ENCODE measurements at regions not wholly inside any gene's neighbourhood (a gene's known extent, or its start where the extent isn't known, plus 50 kb on each side); places are given as distances from the start of the nearest gene placed in this dataset.

DNA sequence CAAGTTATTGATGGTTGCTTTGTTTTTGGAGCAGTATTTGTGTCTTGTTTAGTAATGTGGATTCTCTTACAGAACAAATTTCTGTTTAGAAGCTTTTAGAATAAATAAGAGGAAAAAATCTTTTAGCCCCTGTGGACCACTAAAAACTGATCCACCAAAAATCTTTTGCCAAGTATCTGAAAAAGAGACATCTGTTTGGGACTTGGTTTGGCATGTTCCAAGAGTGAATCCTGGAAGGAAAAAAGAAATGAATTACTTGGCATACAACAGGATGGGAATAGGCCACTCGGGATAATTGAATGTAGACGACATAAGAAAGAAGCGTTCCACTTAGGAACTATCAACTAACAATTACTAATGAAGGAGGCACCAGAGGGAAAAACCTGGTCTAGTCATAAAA lies 1350.1 kb upstream of the C9orf72 start:
- ChIA-PET CTCF (ENCODE audit: low intra/inter-chr PET ratio, low total read pairs) (no interaction called here), POLR2A (no interaction called here)
- Histone ChIP-seq H2AFZ (ENCODE audit: low read length) (no peak overlapping the region), H3K36me3 (replicated peaks in 1 of 2; ENCODE audit: control insufficient read depth in 1 of 2, insufficient read depth in 2 of 2, low read length in 2 of 2) (no peaks in the 10 kb centered on the region), H3K9me3 (ENCODE audit: low read length) (no peaks in the 10 kb centered on the region), H3K27me3 (ENCODE audit: control insufficient read depth in 1 of 2, insufficient read depth in 2 of 2, low read length in 2 of 2) (no peaks in the 10 kb centered on the region), H4K20me1 (ENCODE audit: insufficient read depth, low read length) (no peaks in the 10 kb centered on the region), H3K27ac (ENCODE audit: extremely low read length, insufficient read depth, low read length) (no peak overlapping the region), H3K9ac (ENCODE audit: insufficient read depth, low read depth, low read length) (no peak overlapping the region), H3K4me2 (ENCODE audit: low read depth, low read length) (no peak overlapping the region), H3K79me2 (ENCODE audit: insufficient read depth, low read length) (no peaks in the 10 kb centered on the region), H3K4me1 (ENCODE audit: insufficient read depth, low read length) (no peaks in the 10 kb centered on the region), H3K4me3 (replicated peaks in 1 of 3; ENCODE audit: insufficient read depth in 1 of 3, low read depth in 2 of 3, low read length in 3 of 3) (no peak overlapping the region)
- DNase-seq (ENCODE audit: low spot score) (no peak), ATAC-seq (no peak), FAIRE-seq (no peak)
- no TSS peak for BruUV-seq (replicated peaks)
- intact Hi-C loops (cut with micrococcal nuclease; ENCODE audit: unreplicated experiment), result no loop called here
- in situ Hi-C loops (cut with HindIII; ENCODE audit: extremely low pct_ligation_motif_present, low pct_unique_long_range_greater_than_20kb), result no loop called here
- WGBS (ENCODE audit: low lambda C conversion rate), result 1% methylated on average over 3 of the region's 3 CpGs
- no peak for TF ChIP-seq REL (CRISPR knock-in tag; conservative IDR thresholded peaks at IDR 0.05)
- TF ChIP-seq ZMYM4 (CRISPR knock-in tag; IDR thresholded peaks at IDR 0.05), result no peak
- TF ChIP-seq MATR3 (CRISPR knock-in tag; IDR thresholded peaks at IDR 0.05), result no peak
- TF ChIP-seq SNRNP70 (IDR thresholded peaks at IDR 0.05; ENCODE audit: low read depth, low read length), result no peak
- no peak for TF ChIP-seq ZFAT (CRISPR knock-in tag; conservative IDR thresholded peaks at IDR 0.05)
- no peak for TF ChIP-seq THAP11 (CRISPR knock-in tag; IDR thresholded peaks at IDR 0.05)
- TF ChIP-seq CBX2 (IDR thresholded peaks at IDR 0.05; ENCODE audit: low read depth, low read length), result no peak
- no peak for TF ChIP-seq CBX2 (CRISPR knock-in tag; IDR thresholded peaks at IDR 0.05; ENCODE audit: low read depth)
- no peak for TF ChIP-seq POLR2AphosphoS5 (IDR thresholded peaks at IDR 0.05; ENCODE audit: low read depth, low read length)
- TF ChIP-seq MTF2 (CRISPR knock-in tag; IDR thresholded peaks at IDR 0.05; ENCODE audit: borderline replicate concordance), result no peak
- TF ChIP-seq HOXA3 (CRISPR knock-in tag; IDR thresholded peaks at IDR 0.05), result no peak
- TF ChIP-seq ZNF773 (CRISPR knock-in tag; IDR thresholded peaks at IDR 0.05; ENCODE audit: borderline replicate concordance), result no peak
- TF ChIP-seq TRAFD1 (CRISPR knock-in tag; IDR thresholded peaks at IDR 0.05; ENCODE audit: borderline replicate concordance), result no peak
- TF ChIP-seq NKX3-1 (CRISPR knock-in tag; IDR thresholded peaks at IDR 0.05), result no peak
- no peak for TF ChIP-seq ELF1 (CRISPR knock-in tag; IDR thresholded peaks at IDR 0.05)
